A673 (cell line): ENCODE measurements at regions not wholly inside any gene's neighbourhood (a gene's known extent, or its start where the extent isn't known, plus 50 kb on each side); places are given as distances from the start of the nearest gene placed in this dataset.

Experiments used
- BruUV-seq: library from RNA; stranded (reverse); fragments of 400-500 nt; replicated peaks from 2 replicates; lab custom pipeline; 2021; lab: Mats Ljungman, UMichigan
- CTCF ChIA-PET: fragments of 300-600 bp; sonication (Branson Sonifier 250); formaldehyde crosslinking; loops from one replicate; lab custom pipeline; 2022; ENCODE audit warnings: antibody characterized with exemption; lab: Charles Lee
- POLR2A ChIA-PET: fragments of 300-600 bp; sonication (Branson Sonifier 250); formaldehyde crosslinking; loops from one replicate; lab custom pipeline; 2022; ENCODE audit warnings: antibody characterized with exemption; ENCODE audit not compliant: low non-redundant PET; lab: Charles Lee
- DNase-seq: peaks from one replicate; pipeline ENCODE4 v3.0.0-alpha.2; 2015; ENCODE audit warnings: low spot score
- H3K27ac ChIP-seq: fragments of 200-600 bp; sonication (generic); 2 replicates; pipeline ENCODE4 v1.5.1; 2016; ENCODE audit warnings: mixed run types, low read depth, mild to moderate bottlenecking, mixed read lengths, antibody characterized with exemption, low read length; ENCODE audit not compliant: poor library complexity, severe bottlenecking
- H3K27me3 ChIP-seq: fragments of 200-600 bp; sonication (generic); replicated peaks from 2 replicates; pipeline ENCODE4 v1.6.1; 2017; ENCODE audit warnings: mixed run types, low read depth, mild to moderate bottlenecking, mixed read lengths, antibody characterized with exemption, low read length; ENCODE audit not compliant: insufficient read depth, poor library complexity
- H3K36me3 ChIP-seq: fragments of 200-600 bp; sonication (generic); 2 replicates; pipeline ENCODE4 v1.6.1; 2016; ENCODE audit warnings: mixed run types, mild to moderate bottlenecking, mixed read lengths, antibody characterized with exemption, low read length; ENCODE audit not compliant: insufficient read depth, poor library complexity, severe bottlenecking
- H3K4me1 ChIP-seq: fragments of 200-600 bp; sonication (generic); 2 replicates; pipeline ENCODE4 v1.6.1; 2017; ENCODE audit warnings: mixed run types, mild to moderate bottlenecking, mixed read lengths, antibody characterized with exemption, low read length; ENCODE audit not compliant: insufficient read depth, poor library complexity, severe bottlenecking
- H3K4me3 ChIP-seq: fragments of 200-600 bp; sonication (generic); 2 replicates; pipeline ENCODE4 v1.5.1; 2016; ENCODE audit warnings: low read depth, mixed run types, mild to moderate bottlenecking, mixed read lengths, low read length; ENCODE audit not compliant: poor library complexity, severe bottlenecking
- H3K9me3 ChIP-seq: fragments of 200-600 bp; sonication (generic); 2 replicates; pipeline ENCODE4 v1.6.1; 2016; ENCODE audit warnings: mixed run types, low read depth, mild to moderate bottlenecking, mixed read lengths, antibody characterized with exemption, low read length; ENCODE audit not compliant: poor library complexity, severe bottlenecking
- CTCF ChIP-seq: fragments of 300-800, 200-600 bp; sonication (generic); conservative IDR thresholded peaks from 2 replicates; pipeline ENCODE4 v1.5.1; 2017; ENCODE audit warnings: low read depth, mild to moderate bottlenecking, antibody characterized with exemption, low read length, moderate library complexity, mixed read lengths
- EZH2 ChIP-seq: fragments of 200-600 bp; sonication (generic); IDR thresholded peaks from 2 replicates; pipeline ENCODE4 v1.6.1; 2017; ENCODE audit warnings: borderline replicate concordance, low read depth, mild to moderate bottlenecking, mixed read lengths, antibody characterized with exemption, low read length; ENCODE audit not compliant: poor library complexity, severe bottlenecking
- intact Hi-C: fragments of 100-400 bp; cut with micrococcal nuclease; formaldehyde crosslinking; loops from one replicate; pipeline ENCODE4 v1.10.0; 2022; ENCODE audit not compliant: unreplicated experiment

- Histone ChIP-seq H3K27ac (no peak overlapping the region), H3K4me1 (no peaks in the 10 kb centered on the region), H3K9me3 (no peaks in the 10 kb centered on the region), H3K4me3 (no peak overlapping the region), H3K36me3 (no peaks in the 10 kb centered on the region), H3K27me3 (no peaks in the 10 kb centered on the region)
- DNase-seq = no peak
- no peak for TF ChIP-seq CTCF
- TF ChIP-seq EZH2 = no peak
- CTCF ChIA-PET = no interaction called here
- BruUV-seq = no TSS peak
- intact Hi-C loops = no loop called here
- POLR2A ChIA-PET = no interaction called here
These were observed 596.6 kb downstream of the GBE1 start for GRCh38 chr3:81164806-81165205.

- no peak for DNase-seq
- no peak overlapping the region for H3K4me3 ChIP-seq
- intact Hi-C loops = no loop called here
- H3K9me3 ChIP-seq = no peaks in the 10 kb centered on the region
- ChIA-PET POLR2A (no interaction called here), CTCF (no interaction called here)
- H3K27ac ChIP-seq = no peak overlapping the region
- BruUV-seq = no TSS peak
- H3K27me3 ChIP-seq = no peaks in the 10 kb centered on the region
- no peak for TF ChIP-seq EZH2
- no peak for TF ChIP-seq CTCF
- no peaks in the 10 kb centered on the region for H3K36me3 ChIP-seq
- no peaks in the 10 kb centered on the region for H3K4me1 ChIP-seq
These were observed 599.6 kb downstream of the GBE1 start for GRCh38 chr3:81161851-81162250.

- H3K4me3 ChIP-seq = no peak overlapping the region
- ChIA-PET CTCF (no interaction called here), POLR2A (no interaction called here)
- no peaks in the 10 kb centered on the region for H3K4me1 ChIP-seq
- H3K27ac ChIP-seq = no peak overlapping the region
- BruUV-seq = no TSS peak
- no peak for DNase-seq
- no peaks in the 10 kb centered on the region for H3K36me3 ChIP-seq
- intact Hi-C loops = no loop called here
- no peaks in the 10 kb centered on the region for H3K27me3 ChIP-seq
- H3K9me3 ChIP-seq = no peaks in the 10 kb centered on the region
- no peak for TF ChIP-seq EZH2
- no peak for TF ChIP-seq CTCF
These were observed 600.3 kb downstream of the GBE1 start for GRCh38 chr3:81161100-81161499.
